Astrocyte (in vitro differentiated cells and primary cell): ENCODE measurements at regions not wholly inside any gene's neighbourhood (a gene's known extent, or its start where the extent isn't known, plus 50 kb on each side); places are given as distances from the start of the nearest gene placed in this dataset.

Source experiments
- DNase-seq: peaks from one replicate; pipeline ENCODE4 v3.0.0-alpha.2; 2010; ENCODE audit warnings: low read depth
- FAIRE-seq: peaks from 2 replicates; lab custom pipeline; 2011; peaks lifted over from hg19 to GRCh38; lab: Jason Lieb, UNC
- H2AFZ ChIP-seq: 2 replicates; pipeline ENCODE4 v1.6.0; 2012; ENCODE audit warnings: low read depth, low read length, inconsistent platforms
- H3K27ac ChIP-seq: 2 replicates; pipeline ENCODE4 v1.5.1; 2011; ENCODE audit warnings: low read depth, low read length, inconsistent platforms
- H3K27me3 ChIP-seq: 2 replicates; pipeline ENCODE4 v1.6.0; 2011; ENCODE audit warnings: low read length, inconsistent platforms; ENCODE audit not compliant: insufficient read depth
- H3K36me3 ChIP-seq: 2 replicates; pipeline ENCODE4 v1.5.1; 2011; ENCODE audit warnings: low read length, inconsistent platforms; ENCODE audit not compliant: insufficient read depth
- H3K4me1 ChIP-seq: 2 replicates; pipeline ENCODE4 v1.5.1; 2011; ENCODE audit warnings: low read length, inconsistent platforms; ENCODE audit not compliant: insufficient read depth
- H3K4me2 ChIP-seq: 2 replicates; pipeline ENCODE4 v1.6.0; 2012; ENCODE audit warnings: low read length, inconsistent platforms
- H3K4me3 ChIP-seq: 2 replicates; pipeline ENCODE4 v1.5.1; 2011; ENCODE audit warnings: low read depth, mild to moderate bottlenecking, low read length, inconsistent platforms; ENCODE audit not compliant: insufficient read depth
- H3K79me2 ChIP-seq: 2 replicates; pipeline ENCODE4 v1.6.0; 2012; ENCODE audit warnings: mild to moderate bottlenecking, low read length, inconsistent platforms; ENCODE audit not compliant: insufficient read depth
- H3K9ac ChIP-seq: 2 replicates; pipeline ENCODE4 v1.6.0; 2012; ENCODE audit warnings: mild to moderate bottlenecking, low read length, inconsistent platforms
- H3K9me3 ChIP-seq: 2 replicates; pipeline ENCODE4 v1.5.1; 2012; ENCODE audit warnings: low read depth, mild to moderate bottlenecking, low read length, inconsistent platforms; ENCODE audit not compliant: insufficient read depth
- H4K20me1 ChIP-seq: 2 replicates; pipeline ENCODE4 v1.6.0; 2012; ENCODE audit warnings: low read length, inconsistent platforms; ENCODE audit not compliant: insufficient read depth
- H3K27ac Mint-ChIP-seq: one replicate; pipeline ENCODE4 v1.8.0; 2021; ENCODE audit warnings: mild to moderate bottlenecking, mixed read lengths; ENCODE audit not compliant: unreplicated experiment
- H3K27me3 Mint-ChIP-seq: one replicate; pipeline ENCODE4 v1.8.0; 2021; ENCODE audit warnings: low read depth, mixed read lengths; ENCODE audit not compliant: unreplicated experiment
- H3K36me3 Mint-ChIP-seq: one replicate; pipeline ENCODE4 v1.8.0; 2021; ENCODE audit warnings: low read depth, mixed read lengths; ENCODE audit not compliant: unreplicated experiment
- H3K4me1 Mint-ChIP-seq: one replicate; pipeline ENCODE4 v1.8.0; 2021; ENCODE audit warnings: low read depth, mixed read lengths; ENCODE audit not compliant: unreplicated experiment
- H3K4me3 Mint-ChIP-seq: one replicate; pipeline ENCODE4 v1.8.0; 2021; ENCODE audit warnings: mild to moderate bottlenecking, moderate library complexity, mixed read lengths; ENCODE audit not compliant: unreplicated experiment
- H3K9me3 Mint-ChIP-seq: one replicate; pipeline ENCODE4 v1.8.0; 2021; ENCODE audit warnings: mild to moderate bottlenecking, mixed read lengths; ENCODE audit not compliant: unreplicated experiment
- CTCF ChIP-seq: IDR thresholded peaks from 2 replicates; pipeline ENCODE4 v1.5.1; 2011; ENCODE audit warnings: low read depth, mild to moderate bottlenecking, inconsistent platforms, low read length, moderate library complexity; ENCODE audit not compliant: insufficient read depth
- EZH2 ChIP-seq: IDR thresholded peaks from 2 replicates; pipeline ENCODE4 v1.6.1; 2012; ENCODE audit warnings: mild to moderate bottlenecking, low read length, inconsistent platforms; ENCODE audit not compliant: insufficient read depth

GRCh38 chr5:61754792-61755191 is 422.7 kb downstream of the ZSWIM6 start:
- H3K4me3 Mint-ChIP-seq, result no peak overlapping the region
- no peaks in the 10 kb centered on the region for H3K36me3 ChIP-seq
- H3K27ac ChIP-seq, result no peak overlapping the region
- TF ChIP-seq CTCF (no peak), EZH2 (no peak)
- no peaks in the 10 kb centered on the region for H3K36me3 Mint-ChIP-seq
- no peaks in the 10 kb centered on the region for H3K4me1 ChIP-seq
- DNase-seq (no peak), FAIRE-seq (no peak)
- no peak overlapping the region for H3K9ac ChIP-seq
- no peak overlapping the region for H2AFZ ChIP-seq
- no peak overlapping the region for H3K27ac Mint-ChIP-seq
- H4K20me1 ChIP-seq, result no peaks in the 10 kb centered on the region
- no peak overlapping the region for H3K4me2 ChIP-seq
- no peaks in the 10 kb centered on the region for H3K79me2 ChIP-seq
- H3K27me3 ChIP-seq, result no peaks in the 10 kb centered on the region
- peaks cover 3% of the 10 kb centered on the region for H3K27me3 Mint-ChIP-seq
- no peaks in the 10 kb centered on the region for H3K4me1 Mint-ChIP-seq
- no peaks in the 10 kb centered on the region for H3K9me3 ChIP-seq
- H3K9me3 Mint-ChIP-seq, result no peaks in the 10 kb centered on the region
- no peak overlapping the region for H3K4me3 ChIP-seq

DNA sequence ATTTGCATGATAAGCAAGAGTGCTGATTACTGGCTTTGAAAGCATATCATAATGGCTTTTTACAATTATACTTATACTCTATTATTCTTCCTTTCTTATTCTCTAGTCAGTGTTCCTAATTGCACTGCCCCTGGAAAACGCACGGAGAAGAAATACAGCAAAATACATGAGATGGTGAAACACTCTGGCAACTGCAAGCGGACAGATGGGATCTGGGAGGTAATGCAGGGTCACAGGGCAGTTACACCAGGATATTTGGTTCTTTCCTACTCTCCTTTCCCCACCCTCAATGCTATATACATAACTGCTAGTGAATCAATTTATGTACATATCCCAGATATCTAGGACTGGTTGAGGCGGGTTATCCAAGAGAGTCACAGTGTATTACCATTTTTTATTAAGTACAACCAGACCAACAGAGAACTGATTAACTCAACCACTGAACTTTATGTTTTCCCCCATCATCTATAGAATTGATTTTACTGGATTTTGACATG is 423.7 kb downstream of the ZSWIM6 start:
- H3K4me1 Mint-ChIP-seq, result no peaks in the 10 kb centered on the region
- H3K4me3 Mint-ChIP-seq, result no peak overlapping the region
- Histone ChIP-seq H3K36me3 (no peaks in the 10 kb centered on the region), H3K79me2 (no peaks in the 10 kb centered on the region), H3K9me3 (no peaks in the 10 kb centered on the region), H3K27ac (no peak overlapping the region), H2AFZ (no peak overlapping the region), H3K9ac (no peak overlapping the region), H3K4me3 (no peak overlapping the region), H3K4me1 (no peaks in the 10 kb centered on the region), H3K27me3 (no peaks in the 10 kb centered on the region), H4K20me1 (no peaks in the 10 kb centered on the region), H3K4me2 (no peak overlapping the region)
- peaks cover 5% of the 10 kb centered on the region for H3K9me3 Mint-ChIP-seq
- peaks cover 3% of the 10 kb centered on the region for H3K27me3 Mint-ChIP-seq
- no peaks in the 10 kb centered on the region for H3K36me3 Mint-ChIP-seq
- DNase-seq (no peak), FAIRE-seq (no peak)
- H3K27ac Mint-ChIP-seq, result no peak overlapping the region
- no peak for TF ChIP-seq CTCF
- no peak for TF ChIP-seq EZH2

DNA sequence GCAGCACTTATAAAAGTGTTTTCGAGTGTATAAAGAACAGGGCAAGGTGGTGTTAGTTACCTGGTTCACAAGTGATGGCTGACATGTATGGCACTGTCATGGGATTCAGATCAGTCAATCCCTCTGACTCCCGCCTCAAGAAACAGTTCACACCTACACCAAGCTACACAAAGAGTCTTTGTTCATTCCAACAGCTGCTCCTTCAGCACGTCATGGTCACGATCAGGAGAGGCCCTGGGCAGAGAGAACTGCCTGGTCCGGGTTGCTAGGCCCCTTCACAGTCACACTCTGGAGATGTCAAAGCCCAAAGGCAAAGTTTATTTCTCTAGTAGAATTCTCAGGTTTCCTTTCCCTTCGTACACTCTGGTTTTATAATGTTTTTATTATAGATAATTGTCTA is 426.7 kb downstream of the ZSWIM6 start:
- Histone ChIP-seq H3K4me2 (no peak overlapping the region), H3K36me3 (no peaks in the 10 kb centered on the region), H3K9me3 (no peaks in the 10 kb centered on the region), H3K27ac (no peak overlapping the region), H3K4me3 (no peak overlapping the region), H3K27me3 (no peaks in the 10 kb centered on the region), H3K4me1 (no peaks in the 10 kb centered on the region), H3K79me2 (no peaks in the 10 kb centered on the region), H4K20me1 (no peaks in the 10 kb centered on the region), H2AFZ (no peak overlapping the region), H3K9ac (no peak overlapping the region)
- Mint-ChIP-seq H3K9me3 (peaks cover 6% of the 10 kb centered on the region), H3K27ac (no peak overlapping the region), H3K36me3 (no peaks in the 10 kb centered on the region), H3K4me3 (no peak overlapping the region), H3K27me3 (no peaks in the 10 kb centered on the region), H3K4me1 (no peaks in the 10 kb centered on the region)
- no peak for TF ChIP-seq CTCF
- TF ChIP-seq EZH2, result no peak
- FAIRE-seq (no peak), DNase-seq (no peak)
